ENCODE measurements at regions not wholly inside any gene's neighbourhood (a gene's known extent, or its start where the extent isn't known, plus 50 kb on each side); places are given as distances from the start of the nearest gene placed in this dataset.

- Histone ChIP-seq H3K36me3 (no peaks in the 10 kb centered on the region), H3K4me3 (no peak overlapping the region), H3K27ac (no peak overlapping the region), H3K4me1 (peaks cover 0 to 4% (median 0%) of the 10 kb centered on the region in 4 donors), H3K27me3 (no peaks in the 10 kb centered on the region), H3K9me3 (no peaks in the 10 kb centered on the region)
- DNase-seq = peak; percentile 46
- WGBS, 2 donors (ENCODE audit: low coverage in 1 of 2) = 50% methylated on average over 1 of the region's 1 CpG; no CpG with 5 or more reads in 1 of the 2 donors
- in situ Hi-C loops (cut with MboI; ENCODE audit: low pct_ligation_motif_present in 1 of 4, low pct_unique_long_range_greater_than_20kb in 1 of 4, low sequenced_read_pairs in 3 of 4) (no loop called here), intact Hi-C loops (cut with DNase I; ENCODE audit: low total_unique reads) (no loop called here)
- TF ChIP-seq POLR2AphosphoS5 (IDR thresholded peaks at IDR 0.05) (no peak), POLR2A (IDR thresholded peaks at IDR 0.05) (no peak), EP300 (IDR thresholded peaks at IDR 0.05; ENCODE audit: low read depth) (no peak)
- TF ChIP-seq, protein P1, sequence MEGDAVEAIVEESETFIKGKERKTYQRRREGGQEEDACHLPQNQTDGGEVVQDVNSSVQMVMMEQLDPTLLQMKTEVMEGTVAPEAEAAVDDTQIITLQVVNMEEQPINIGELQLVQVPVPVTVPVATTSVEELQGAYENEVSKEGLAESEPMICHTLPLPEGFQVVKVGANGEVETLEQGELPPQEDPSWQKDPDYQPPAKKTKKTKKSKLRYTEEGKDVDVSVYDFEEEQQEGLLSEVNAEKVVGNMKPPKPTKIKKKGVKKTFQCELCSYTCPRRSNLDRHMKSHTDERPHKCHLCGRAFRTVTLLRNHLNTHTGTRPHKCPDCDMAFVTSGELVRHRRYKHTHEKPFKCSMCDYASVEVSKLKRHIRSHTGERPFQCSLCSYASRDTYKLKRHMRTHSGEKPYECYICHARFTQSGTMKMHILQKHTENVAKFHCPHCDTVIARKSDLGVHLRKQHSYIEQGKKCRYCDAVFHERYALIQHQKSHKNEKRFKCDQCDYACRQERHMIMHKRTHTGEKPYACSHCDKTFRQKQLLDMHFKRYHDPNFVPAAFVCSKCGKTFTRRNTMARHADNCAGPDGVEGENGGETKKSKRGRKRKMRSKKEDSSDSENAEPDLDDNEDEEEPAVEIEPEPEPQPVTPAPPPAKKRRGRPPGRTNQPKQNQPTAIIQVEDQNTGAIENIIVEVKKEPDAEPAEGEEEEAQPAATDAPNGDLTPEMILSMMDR (IDR thresholded peaks at IDR 0.05) = no peak
Measured at GRCh38 chr1:90347366-90347765, 352.5 kb downstream of the ZNF326 start.

- no peaks in the 10 kb centered on the region for H3K36me3 ChIP-seq
- H3K27ac ChIP-seq = no peak overlapping the region
- in situ Hi-C loops (cut with MboI; ENCODE audit: low pct_ligation_motif_present in 1 of 4, low pct_unique_long_range_greater_than_20kb in 1 of 4, low sequenced_read_pairs in 3 of 4) (no loop called here), intact Hi-C loops (cut with DNase I; ENCODE audit: low total_unique reads) (no loop called here)
- H3K4me3 ChIP-seq = no peak overlapping the region
- 86% methylated on average over 2 of the region's 2 CpGs; no CpG with 5 or more reads in 1 of the 2 donors for WGBS, 2 donors (ENCODE audit: low coverage in 1 of 2)
- no peaks in the 10 kb centered on the region for H3K27me3 ChIP-seq
- no peaks in the 10 kb centered on the region for H3K9me3 ChIP-seq
- H3K4me1 ChIP-seq = peaks cover 0 to 4% (median 0%) of the 10 kb centered on the region in 4 donors
- no peak for DNase-seq
- no peak for TF ChIP-seq EP300 (IDR thresholded peaks at IDR 0.05; ENCODE audit: low read depth)
- TF ChIP-seq, protein P1 (IDR thresholded peaks at IDR 0.05) = no peak
- no peak for TF ChIP-seq POLR2A (IDR thresholded peaks at IDR 0.05)
Measured at GRCh38 chr1:90346757-90347156, 351.8 kb downstream of the ZNF326 start.

GRCh38 chr1:90346349-90346748, 351.4 kb downstream of the ZNF326 start:
- H3K4me3 ChIP-seq = no peak overlapping the region
- in situ Hi-C loops (cut with MboI; ENCODE audit: low pct_ligation_motif_present in 1 of 4, low pct_unique_long_range_greater_than_20kb in 1 of 4, low sequenced_read_pairs in 3 of 4) = no loop called here
- TF ChIP-seq EP300 (IDR thresholded peaks at IDR 0.05; ENCODE audit: low read depth) (no peak), POLR2AphosphoS5 (IDR thresholded peaks at IDR 0.05) (no peak), POLR2A (IDR thresholded peaks at IDR 0.05) (no peak)
- TF ChIP-seq, protein P1 (IDR thresholded peaks at IDR 0.05) = no peak
- intact Hi-C loops (cut with DNase I; ENCODE audit: low total_unique reads) = no loop called here
- WGBS, 2 donors (ENCODE audit: low coverage in 1 of 2) = 97% methylated on average over 1 of the region's 1 CpG; no CpG with 5 or more reads in 1 of the 2 donors
- no peaks in the 10 kb centered on the region for H3K27me3 ChIP-seq
- peaks cover 0 to 4% (median 0%) of the 10 kb centered on the region in 4 donors for H3K4me1 ChIP-seq
- H3K27ac ChIP-seq = no peak overlapping the region
- no peak for DNase-seq
- H3K9me3 ChIP-seq = no peaks in the 10 kb centered on the region
- H3K36me3 ChIP-seq = no peaks in the 10 kb centered on the region

GRCh38 chr1:90344963-90345730, 350.2 kb downstream of the ZNF326 start:
- Histone ChIP-seq H3K4me1 (peaks cover 0 to 7% (median 0%) of the 10 kb centered on the region in 4 donors), H3K27me3 (no peaks in the 10 kb centered on the region), H3K27ac (no peak overlapping the region), H3K36me3 (no peaks in the 10 kb centered on the region), H3K4me3 (no peak overlapping the region), H3K9me3 (no peaks in the 10 kb centered on the region)
- 67 to 76% methylated on average over 1 of the region's 1 CpG for WGBS, 2 donors (ENCODE audit: low coverage in 1 of 2)
- intact Hi-C loops (cut with DNase I; ENCODE audit: low total_unique reads) (no loop called here), in situ Hi-C loops (cut with MboI; ENCODE audit: low pct_ligation_motif_present in 1 of 4, low pct_unique_long_range_greater_than_20kb in 1 of 4, low sequenced_read_pairs in 3 of 4) (no loop called here)
- no peak for DNase-seq
- TF ChIP-seq, protein P1 (IDR thresholded peaks at IDR 0.05) = no peak
- no peak for TF ChIP-seq EP300 (IDR thresholded peaks at IDR 0.05; ENCODE audit: low read depth)
- no peak for TF ChIP-seq POLR2AphosphoS5 (IDR thresholded peaks at IDR 0.05)
- no peak for TF ChIP-seq POLR2A (IDR thresholded peaks at IDR 0.05)

Measured in transverse colon (tissue), 4 donors.